Germinal center (tissue), 1 donor: ENCODE measurements at regions not wholly inside any gene's neighbourhood (a gene's known extent, or its start where the extent isn't known, plus 50 kb on each side); places are given as distances from the start of the nearest gene placed in this dataset.

Experiments
- DNase-seq: peaks from one replicate; pipeline ENCODE4 v3.0.0; 2012; ENCODE audit warnings: mixed read lengths, low spot score

DNA sequence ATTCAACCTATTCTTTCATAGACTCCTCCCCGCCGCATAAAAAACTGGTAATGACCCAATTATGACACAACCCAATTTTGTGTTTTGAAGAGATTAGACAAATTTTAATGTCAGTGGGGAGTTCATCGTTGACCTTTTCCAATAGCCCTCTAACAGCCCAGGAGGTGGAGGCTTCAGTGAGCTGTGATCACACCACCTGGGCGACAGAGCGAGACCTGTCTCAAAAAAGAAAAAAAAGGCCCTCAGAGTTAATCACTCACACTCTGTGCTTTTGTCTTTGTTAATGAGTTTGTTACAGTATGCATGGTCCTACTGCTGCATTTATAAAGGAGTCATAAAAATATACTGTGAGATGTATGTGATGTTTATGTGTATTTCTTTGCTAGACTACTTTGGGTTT is 510.6 kb downstream of the CPS1 start:
- no peak for DNase-seq

DNA sequence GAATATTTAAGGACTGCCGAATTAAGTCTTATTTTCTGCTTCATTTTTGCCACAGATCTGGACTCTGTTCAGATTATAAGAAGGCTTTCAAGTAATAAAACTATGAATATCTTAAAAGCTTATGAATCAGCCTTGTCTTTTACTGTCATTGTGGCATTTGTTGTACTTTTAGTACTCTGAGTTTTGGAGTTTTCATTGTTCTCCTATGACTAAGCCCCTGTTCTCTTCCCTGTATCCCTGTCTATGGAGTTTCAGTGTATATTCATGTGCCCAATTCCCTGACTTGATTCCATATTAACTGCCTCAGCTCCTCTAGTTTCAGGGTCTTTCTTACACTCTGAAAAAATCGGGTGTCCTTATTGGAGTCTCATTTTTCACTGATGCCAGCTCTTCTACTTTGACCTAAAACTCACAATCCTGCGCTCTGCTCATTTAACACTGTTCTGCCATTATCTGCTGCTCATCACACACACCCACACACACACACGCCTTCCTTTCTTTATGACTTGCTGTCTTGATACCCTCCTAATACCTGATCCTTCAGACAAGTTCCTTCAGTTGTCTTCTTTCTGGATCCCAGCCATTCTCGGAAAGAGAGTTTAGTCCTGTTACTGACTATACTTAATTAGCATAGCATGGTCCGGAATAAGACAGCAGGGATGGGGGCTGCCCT is 511.8 kb downstream of the CPS1 start:
- DNase-seq = no peak

DNA sequence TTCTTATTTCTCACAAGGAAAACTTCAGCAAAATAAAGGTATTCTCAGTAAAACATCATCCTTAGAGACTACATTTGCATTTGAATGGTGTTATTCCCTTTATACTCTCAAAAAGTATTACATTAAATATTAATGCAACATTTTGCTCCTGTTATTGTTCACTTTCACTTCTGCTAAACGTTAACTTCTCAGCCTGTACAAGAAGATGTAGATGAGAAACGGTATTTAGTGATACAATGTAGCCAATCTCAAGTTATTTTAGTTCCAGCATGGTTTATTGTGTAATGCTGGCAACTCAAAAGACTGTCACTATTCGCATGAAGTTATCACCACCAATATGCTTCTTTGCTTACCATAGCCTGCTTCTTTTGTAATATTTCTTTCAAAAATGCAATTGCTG is 514.1 kb downstream of the CPS1 start:
- DNase-seq = no peak

DNA sequence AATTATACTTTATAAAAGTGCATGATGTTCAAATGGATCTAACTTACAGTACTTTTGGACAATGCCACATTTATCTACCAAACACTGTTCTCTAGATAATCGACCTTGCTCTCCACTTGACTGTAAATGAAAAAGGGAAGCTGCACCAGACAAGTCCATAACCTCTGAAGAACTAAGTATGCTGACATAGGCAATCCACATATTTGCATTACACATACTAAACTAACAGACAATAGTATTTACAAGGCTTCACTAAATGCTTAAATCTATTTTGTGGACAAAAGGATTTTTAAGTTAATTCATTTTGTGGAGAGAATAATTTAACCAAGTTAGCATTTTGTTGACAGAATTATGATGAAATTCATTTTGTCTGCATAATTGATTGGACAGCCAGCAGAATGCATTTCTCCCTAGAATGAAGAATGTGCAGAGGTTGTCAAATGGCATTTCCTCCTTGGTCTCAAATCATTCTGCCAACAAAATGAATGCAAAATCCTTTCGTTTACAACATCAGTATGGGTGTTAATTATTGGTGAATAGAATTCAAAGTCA is 520.9 kb downstream of the CPS1 start:
- no peak for DNase-seq

DNA sequence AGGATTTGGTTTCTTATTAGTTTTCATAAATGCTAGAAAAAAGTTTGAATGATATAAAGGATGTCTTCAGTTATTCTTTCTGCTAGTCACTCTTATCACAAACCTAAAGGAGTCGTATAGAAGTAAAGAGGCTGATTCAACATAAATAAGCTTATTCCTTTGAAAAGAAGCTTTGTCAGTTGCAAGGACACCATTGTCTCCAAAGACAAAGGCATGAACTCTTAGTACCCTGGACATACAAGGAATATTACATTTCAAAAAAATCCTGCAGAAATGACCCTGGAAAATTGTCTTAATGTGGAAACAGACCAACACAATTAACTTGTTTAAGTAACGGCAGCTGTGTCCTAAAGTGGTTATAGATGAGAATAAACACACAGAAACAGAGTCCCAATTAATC is 528.0 kb downstream of the CPS1 start:
- no peak for DNase-seq

DNA sequence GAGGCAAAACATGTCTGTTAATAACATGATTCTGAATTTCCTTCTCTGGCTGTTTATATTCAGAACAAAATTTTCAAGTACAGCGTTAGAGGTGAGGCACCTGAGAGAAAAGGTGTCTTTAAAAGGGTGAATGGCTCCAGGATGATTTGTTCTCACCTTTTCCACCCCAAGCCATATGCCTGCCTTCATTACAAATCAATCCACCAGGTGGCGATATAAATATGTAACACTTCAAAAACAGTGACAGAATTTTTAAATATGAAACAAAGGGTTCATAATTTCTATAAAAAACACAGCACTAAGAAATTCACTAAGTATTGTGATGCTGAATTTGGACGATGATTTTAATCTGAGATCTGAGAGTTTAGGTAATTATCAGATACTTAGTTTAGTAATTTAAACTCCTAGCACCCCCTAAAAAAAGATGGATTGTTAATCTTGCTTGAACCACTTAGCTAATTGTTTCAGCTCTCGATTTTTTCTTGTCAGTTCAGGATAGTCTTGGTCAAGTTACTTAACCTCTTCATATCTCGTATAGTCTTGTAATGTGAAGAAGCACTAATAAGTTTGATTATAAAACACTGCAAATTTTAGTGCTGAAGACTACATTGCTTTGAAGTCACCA is 528.8 kb downstream of the CPS1 start:
- peak; percentile 10 for DNase-seq

DNA sequence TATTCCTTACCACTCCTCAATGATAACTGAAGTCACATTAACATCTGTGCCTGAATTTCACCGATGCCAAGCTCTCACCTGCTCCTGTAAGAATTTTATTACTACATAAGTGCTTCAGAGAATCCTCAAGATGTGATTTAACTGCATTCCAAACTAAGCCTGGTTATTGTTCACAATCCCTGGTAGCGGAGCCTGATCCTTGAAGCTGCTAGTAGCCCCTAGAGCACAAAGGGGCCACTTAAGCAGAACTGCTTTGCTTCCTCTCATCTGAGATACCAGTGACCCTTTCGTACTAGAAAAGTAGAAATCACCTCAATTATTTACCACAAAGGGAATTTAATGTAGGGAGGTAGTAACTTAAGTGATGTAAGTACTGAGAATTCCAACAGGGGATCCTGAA is 529.6 kb downstream of the CPS1 start:
- no peak for DNase-seq

DNA sequence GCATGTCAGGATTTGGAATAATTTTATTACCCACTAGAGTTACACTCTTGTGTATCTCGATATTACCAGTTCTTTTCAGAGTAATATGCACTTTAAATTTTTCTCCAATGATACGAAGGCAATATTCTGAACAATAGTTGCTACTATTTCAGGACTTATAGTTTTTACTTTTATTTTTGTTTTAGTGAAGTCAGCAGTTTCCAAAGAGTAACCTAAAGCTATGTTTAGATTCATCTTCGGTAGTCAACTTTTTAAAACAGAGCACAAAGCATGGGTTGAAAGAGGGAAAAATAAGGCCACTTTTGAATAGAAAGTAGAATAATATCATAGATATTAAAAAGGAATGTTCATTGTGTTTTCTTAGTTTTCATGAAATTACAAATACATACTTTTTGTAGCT is 532.7 kb downstream of the CPS1 start:
- no peak for DNase-seq

DNA sequence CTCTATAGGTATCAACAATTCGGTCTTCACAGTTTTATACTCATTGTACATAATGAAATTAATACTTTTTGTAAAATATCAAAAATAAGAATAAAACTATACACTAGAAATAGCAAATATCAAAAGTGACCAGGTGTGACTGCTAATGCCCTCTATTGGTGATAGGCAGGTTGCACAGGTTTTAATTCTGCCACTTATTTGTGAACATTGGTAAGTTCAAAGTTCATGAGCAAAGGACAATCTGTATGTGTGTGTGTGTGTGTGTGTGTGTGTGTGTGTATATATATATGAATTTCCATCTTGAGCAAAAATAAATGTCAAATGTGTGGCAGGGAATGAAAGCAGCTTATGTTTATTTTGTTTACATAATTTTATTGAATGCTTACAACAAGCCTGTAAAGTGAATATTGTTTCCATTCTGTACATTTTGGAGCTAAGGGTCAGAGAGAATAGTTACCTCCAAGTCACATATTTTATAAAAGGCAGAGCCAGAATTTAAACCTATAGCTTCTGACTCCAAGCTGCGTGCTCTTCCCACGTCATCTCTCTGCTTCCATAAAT is 537.4 kb downstream of the CPS1 start:
- no peak for DNase-seq

DNA sequence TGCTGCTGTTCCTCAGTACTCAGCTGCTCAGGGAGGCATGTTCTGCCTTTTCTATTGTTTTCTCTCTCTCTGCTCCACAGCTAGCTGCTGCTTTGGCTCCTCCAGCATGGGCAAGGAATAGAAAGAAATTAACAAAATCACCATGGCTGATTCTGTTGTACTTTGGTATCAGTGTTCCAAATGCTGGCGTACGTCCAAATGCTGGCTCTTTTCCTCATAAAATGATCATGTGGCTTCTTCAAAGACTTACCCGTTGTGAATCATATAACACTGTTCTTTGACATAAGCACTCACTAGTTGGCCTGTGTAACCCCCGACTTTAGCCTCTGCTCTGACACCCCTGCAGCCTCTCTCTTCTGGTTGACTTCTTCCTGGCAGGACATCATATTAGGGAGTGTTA is 547.6 kb downstream of the CPS1 start:
- DNase-seq = no peak

DNA sequence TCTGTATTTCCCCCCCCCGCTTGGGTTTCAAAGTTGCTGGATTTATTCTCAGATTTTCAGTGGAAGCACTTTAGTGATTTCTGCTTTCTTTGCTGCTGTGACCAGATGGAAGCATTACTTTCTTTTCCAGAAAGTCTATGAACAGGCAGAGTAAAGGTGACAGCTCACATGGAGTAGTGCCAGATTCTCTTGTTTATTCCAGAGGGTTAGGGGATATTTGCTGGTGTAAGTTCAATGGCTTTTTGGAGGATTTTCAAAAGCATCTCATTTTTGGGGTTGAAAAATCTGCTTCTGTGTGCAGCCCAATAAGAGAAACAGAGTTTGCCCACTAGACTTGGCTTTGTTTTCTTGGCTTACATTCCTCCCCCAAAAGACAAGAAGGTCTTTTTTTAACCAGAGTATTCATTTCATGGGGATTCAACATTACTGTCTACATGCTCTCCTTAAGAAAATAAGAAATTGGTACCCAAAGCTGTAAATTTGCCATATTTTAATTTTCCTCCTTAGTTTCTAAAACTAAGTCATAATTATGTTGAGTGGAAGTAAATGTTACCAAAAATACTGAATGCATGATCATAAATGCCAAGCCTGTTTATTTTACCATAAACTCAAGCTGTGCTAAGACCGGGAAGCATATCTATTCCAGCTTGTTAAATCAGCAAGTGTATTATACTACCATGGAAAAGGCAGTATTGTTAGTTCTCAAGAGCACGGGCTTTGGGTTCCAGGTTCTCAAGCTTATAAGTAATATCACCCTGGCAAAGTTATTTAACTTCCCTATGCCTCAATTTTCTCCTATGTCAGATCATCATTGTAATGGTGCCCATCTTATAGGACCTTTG is 557.2 kb downstream of the CPS1 start:
- no peak for DNase-seq

DNA sequence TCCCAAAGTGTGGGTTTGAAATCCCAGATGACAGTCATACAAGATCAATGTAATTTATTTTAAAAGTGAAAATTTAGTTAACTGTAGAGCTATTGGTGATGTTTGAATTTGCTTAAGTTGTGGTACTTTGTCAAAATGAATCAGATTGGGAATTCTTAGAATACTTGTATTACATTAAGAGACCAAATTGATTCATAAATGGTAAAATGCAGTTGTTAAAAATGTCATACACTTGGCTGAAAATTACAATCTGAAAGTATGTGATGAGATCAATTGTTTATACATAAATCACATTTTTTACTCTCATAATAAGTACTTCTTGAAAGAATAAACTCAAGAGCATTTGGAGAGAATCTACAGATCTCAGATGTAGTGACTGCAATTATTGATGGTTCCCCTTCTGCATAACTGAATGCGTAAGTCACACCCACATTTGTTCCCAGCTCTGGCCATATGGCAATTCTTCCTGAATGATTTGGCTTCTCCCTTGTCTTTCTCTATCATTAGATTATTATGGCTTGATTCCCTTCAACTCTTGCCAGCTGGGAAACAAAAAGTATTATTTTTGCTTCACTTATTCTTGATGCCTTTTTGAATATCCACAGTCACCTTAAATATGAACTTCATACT is 558.5 kb downstream of the CPS1 start:
- no peak for DNase-seq

DNA sequence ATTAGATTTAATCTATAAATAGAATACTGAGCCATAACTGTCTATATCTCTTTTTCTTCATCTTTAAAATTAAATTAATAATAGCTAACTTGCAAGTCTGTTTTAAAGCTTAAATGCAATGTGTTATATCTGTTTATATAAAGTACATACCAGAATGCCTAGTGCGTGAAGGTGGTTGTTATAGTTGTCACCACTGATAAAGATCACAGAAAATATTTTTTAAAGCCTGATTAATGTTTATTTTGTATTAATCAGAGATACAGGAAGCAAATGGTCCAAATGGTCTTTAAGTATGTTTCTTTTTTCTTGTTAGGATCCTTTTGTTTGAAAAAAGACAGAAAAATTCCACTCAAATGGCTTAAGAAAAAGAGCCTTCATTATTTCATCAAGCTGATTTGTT is 560.6 kb downstream of the CPS1 start:
- no peak for DNase-seq

DNA sequence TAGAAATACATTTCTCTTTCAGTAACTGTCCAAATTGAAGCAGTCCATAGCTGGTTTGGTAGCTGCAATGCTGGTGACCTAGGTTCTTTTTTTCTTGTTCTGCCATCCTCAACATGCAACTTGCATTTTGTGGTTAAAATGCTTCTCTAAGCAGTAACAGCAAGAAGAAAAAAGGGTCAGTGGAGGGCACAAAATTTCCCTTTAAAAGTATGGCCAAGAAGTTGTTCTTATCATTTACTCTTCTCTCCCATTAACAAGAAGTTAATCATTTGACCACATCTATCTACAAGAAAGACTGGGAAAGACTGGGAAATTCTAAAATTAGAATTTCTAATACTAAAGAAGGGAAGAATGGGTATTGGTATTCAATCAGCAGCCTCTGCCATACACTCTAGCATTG is 569.9 kb downstream of the CPS1 start:
- no peak for DNase-seq

DNA sequence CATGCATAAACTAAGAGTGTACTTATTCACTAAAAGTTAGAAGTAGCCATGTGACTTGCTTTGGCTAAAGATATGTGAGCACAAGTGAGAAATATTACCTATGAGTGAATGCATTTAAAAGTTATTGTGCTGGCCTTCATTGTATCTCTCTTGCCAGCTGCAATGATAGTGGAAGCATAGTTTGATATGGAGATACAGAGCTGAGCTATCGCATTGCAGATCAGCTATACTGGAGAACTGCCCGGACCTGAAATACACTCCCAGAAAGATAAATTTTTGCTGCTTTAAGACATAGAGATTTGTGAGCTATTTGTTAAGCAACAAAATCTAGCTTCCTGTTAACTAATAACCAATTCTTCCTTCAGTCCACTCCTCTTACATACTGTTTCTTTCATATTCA is 571.1 kb downstream of the CPS1 start:
- DNase-seq = no peak

DNA sequence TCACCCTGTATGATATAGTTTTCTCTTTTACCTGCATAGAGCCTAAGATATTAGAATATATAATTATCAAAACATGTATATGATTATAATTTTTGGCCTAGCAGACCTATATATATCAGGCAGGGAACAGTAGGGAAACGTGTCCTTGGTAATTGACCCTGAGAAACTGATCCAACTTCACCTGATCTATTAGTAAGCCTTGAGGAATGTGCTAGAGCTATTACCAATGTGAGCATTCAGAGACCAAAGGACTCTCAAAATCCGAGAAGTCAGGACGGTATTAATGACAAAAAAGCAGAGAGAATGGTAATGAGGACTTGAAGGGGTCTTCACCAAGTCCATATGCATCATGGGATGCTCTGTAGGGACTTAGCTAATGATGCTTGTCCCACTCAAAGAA is 571.9 kb downstream of the CPS1 start:
- no peak for DNase-seq

DNA sequence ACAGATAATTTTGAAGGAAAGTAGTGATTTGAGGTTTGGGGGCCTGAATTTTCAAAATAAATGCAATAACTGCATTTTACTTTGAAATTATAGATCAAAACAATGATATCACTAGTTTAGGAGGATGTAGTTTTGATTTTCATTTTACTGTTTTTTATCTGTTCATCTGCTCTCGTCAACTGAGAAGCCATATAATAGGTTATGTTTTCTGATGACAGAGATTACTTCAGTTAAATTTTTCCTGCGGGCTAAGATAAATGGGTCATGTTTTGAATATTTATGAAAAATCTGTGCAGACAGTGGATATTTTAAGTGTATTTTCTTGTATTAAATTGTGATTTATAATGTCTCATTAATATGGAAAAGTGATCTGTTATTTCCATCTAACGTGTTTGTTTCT is 573.4 kb downstream of the CPS1 start:
- no peak for DNase-seq

DNA sequence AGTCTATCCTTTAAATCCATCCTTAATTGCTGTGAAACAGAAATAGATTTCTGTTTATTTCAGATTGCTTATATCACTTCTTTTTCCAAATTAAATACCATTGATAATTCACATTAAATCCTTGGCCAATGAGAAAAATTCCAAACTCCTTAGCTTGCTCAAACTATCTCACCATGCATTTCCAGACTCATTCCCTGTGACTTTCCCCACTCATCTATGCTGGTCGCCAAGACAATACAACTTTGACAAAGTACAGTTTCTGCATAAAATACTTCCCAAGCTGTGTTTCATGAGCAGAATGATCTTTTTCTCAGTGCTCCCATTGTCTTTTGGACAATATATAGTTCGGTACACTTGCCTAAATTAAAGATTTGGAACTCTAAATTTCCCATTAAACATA is 575.6 kb downstream of the CPS1 start:
- DNase-seq = no peak

DNA sequence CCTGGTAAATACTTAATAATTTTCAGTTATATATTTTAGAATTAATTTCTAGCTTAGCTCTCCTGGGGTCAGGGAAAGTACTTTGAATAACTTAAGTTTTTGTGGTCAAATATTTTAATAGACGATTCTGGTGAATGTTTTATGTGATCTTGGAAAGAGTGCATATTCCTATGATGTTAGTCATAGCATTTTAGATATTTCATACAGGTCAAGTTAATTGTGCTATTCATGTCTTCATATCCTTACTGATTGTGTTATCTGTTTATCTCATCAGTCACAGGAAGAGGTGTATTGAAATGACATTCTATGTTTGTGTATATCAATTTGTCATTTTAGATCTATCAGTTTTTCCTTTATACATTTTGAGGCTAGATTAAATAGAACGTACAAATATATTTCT is 576.2 kb downstream of the CPS1 start:
- DNase-seq = no peak

DNA sequence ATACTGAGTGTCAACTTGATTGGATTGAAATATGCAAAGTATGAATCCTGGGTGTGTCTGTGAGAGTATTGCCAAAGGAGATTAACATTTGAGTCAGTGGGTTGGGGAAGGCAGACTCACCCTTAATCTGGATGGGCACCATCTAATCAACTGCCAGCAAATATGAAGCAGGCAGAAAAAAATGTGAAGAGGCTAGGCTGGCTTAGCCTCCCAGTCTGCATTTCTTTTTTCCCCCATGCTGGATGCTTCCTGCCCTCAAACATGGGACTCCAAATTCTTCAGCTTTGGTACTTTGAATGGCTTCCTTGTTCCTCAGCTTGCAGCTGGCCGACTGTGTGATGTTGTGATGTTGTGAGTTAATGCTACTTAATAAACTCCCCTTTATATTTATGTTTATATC is 577.4 kb downstream of the CPS1 start:
- no peak for DNase-seq

DNA sequence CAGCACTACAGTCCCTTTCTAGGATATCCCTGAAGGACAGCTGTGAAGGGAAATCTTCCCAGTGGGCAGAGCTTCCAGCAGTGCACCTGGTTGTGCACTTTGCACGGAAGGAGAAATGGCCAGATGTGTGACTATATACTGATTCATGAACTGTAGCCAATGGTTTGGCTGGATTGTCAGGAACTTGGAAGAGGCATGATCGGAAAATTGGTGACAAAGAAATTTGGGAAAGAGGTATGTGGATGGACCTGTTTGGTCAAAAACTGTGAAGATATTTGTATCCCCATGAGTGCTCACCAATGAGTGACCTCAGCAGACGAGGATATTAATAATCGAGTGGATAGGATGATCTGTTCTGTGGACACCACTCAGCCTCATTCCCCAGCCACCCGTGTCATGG is 582.2 kb downstream of the CPS1 start:
- no peak for DNase-seq

DNA sequence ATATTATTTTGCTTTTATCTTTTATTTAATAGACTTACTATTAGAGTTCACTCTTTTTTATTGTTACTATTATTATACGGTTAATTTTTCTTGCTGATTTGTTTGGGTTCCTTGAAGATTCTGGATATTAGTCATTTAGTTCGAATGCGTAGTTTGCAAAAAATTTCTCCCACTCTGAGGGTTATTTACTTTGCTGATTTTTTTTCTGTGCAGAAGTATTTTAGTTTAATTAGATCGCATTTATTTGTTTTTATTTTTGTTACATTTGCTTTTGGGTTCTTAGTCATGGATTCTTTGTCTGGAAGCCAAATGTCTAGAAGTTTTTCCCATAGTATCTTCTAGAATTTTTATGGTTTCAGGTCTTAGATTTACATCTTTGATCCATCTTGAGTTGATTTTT is 585.2 kb downstream of the CPS1 start:
- DNase-seq = no peak
